ENCODE measurements at regions not wholly inside any gene's neighbourhood (a gene's known extent, or its start where the extent isn't known, plus 50 kb on each side); places are given as distances from the start of the nearest gene placed in this dataset.

DNA sequence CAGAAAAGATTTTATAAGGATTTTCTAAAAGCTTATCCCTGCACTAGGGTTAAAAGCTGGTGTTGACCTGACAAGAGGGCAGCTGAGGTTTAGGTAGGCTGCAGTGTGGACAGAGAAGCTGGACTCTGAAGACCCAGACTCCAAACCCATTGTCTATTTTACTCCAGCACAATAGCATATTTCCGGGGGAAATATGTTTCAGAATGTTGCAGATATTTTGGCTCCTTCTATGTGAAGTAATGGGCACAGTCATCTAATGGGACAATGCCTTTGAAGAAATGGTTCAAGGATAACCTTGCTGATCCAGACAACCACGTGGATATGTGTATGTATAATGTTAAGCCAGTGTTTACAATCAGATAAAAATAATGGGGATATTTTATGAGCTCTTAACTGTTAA lies 173.8 kb upstream of the TSC22D1 start:
- H3K4me3 ChIP-seq: no peak overlapping the region
- H3K27ac ChIP-seq: no peak overlapping the region
- intact Hi-C loops (cut with DNase I): no loop called here
- TF ChIP-seq, protein P1, sequence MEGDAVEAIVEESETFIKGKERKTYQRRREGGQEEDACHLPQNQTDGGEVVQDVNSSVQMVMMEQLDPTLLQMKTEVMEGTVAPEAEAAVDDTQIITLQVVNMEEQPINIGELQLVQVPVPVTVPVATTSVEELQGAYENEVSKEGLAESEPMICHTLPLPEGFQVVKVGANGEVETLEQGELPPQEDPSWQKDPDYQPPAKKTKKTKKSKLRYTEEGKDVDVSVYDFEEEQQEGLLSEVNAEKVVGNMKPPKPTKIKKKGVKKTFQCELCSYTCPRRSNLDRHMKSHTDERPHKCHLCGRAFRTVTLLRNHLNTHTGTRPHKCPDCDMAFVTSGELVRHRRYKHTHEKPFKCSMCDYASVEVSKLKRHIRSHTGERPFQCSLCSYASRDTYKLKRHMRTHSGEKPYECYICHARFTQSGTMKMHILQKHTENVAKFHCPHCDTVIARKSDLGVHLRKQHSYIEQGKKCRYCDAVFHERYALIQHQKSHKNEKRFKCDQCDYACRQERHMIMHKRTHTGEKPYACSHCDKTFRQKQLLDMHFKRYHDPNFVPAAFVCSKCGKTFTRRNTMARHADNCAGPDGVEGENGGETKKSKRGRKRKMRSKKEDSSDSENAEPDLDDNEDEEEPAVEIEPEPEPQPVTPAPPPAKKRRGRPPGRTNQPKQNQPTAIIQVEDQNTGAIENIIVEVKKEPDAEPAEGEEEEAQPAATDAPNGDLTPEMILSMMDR (IDR thresholded peaks at IDR 0.05): no peak
- ATAC-seq (no peak), DNase-seq (no peak)
- no peaks in the 10 kb centered on the region for H3K36me3 ChIP-seq
- no peaks in the 10 kb centered on the region for H3K27me3 ChIP-seq (ENCODE audit: low read depth)
- H3K9me3 ChIP-seq: no peaks in the 10 kb centered on the region
- no peaks in the 10 kb centered on the region for H3K4me1 ChIP-seq

DNA sequence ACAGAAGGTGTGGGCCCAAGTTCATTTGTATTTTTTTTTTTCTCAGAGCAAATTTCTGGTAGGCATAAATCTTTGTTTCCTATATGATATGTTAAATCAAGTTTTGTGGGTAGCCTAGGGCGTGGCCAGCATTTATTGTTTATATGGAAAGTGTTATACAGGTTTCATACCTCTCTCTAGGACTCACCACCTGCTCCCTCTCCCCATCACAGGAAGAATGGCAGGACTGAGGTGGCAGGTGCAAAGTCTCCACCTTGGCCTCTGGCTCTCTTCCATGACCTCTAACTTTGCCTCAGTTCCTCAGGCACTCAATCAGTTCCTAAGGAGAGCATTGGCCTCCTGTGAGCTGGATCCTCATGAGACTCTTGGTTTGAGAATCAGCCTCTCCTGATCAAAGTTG lies 172.3 kb upstream of the TSC22D1 start:
- no peak overlapping the region for H3K27ac ChIP-seq
- no peaks in the 10 kb centered on the region for H3K4me1 ChIP-seq
- intact Hi-C loops (cut with DNase I): no loop called here
- H3K36me3 ChIP-seq: no peaks in the 10 kb centered on the region
- ATAC-seq (no peak), DNase-seq (no peak)
- H3K27me3 ChIP-seq (ENCODE audit: low read depth): no peaks in the 10 kb centered on the region
- H3K9me3 ChIP-seq: no peaks in the 10 kb centered on the region
- TF ChIP-seq, protein P1 (IDR thresholded peaks at IDR 0.05): no peak
- H3K4me3 ChIP-seq: no peak overlapping the region

DNA sequence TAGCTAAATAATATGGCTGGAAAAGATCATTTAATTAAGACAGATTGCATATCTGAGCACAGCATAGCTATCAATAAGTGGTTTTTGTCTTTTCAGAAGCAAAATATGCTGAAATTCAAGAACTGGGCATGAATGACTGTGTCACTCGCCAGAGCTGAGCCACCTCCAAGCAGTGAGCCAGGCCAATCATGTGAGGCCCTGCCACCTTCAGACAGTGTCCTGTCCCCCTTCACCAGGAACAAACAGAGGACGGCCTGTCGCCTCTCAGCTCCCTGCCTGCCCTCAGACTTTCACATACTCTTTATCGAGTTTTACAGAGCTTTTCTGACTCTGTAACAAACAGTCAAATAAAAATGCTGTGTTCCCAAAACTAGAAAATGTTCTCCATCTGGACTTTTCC lies 171.0 kb upstream of the TSC22D1 start:
- Histone ChIP-seq H3K27ac (no peak overlapping the region), H3K4me3 (no peak overlapping the region), H3K4me1 (no peaks in the 10 kb centered on the region), H3K36me3 (no peaks in the 10 kb centered on the region), H3K9me3 (no peaks in the 10 kb centered on the region), H3K27me3 (ENCODE audit: low read depth) (no peaks in the 10 kb centered on the region)
- no peak for DNase-seq
- TF ChIP-seq, protein P1 (IDR thresholded peaks at IDR 0.05): no peak
- intact Hi-C loops (cut with DNase I): no loop called here
- ATAC-seq: no peak

DNA sequence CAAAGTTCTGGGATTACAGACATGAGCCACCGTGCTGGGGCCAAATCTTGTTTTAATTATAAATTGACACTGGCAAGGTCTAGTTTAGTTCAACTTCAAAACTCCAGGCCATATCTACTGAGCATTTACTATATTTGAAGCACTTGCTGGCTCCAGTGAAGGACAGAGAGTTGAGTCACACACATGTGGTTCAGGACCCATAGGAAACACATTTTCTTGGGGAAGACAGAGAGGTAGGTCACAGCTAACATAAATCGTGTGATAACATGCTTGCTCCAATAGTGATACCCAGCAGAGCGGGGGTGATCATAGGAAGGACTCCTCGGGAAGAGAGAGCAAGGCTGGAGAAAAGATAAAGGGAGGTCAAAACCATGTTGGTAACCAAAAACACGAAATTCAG lies 170.6 kb upstream of the TSC22D1 start:
- Histone ChIP-seq H3K27me3 (ENCODE audit: low read depth) (no peaks in the 10 kb centered on the region), H3K36me3 (no peaks in the 10 kb centered on the region), H3K9me3 (no peaks in the 10 kb centered on the region), H3K27ac (no peak overlapping the region), H3K4me3 (no peak overlapping the region), H3K4me1 (no peaks in the 10 kb centered on the region)
- ATAC-seq (no peak), DNase-seq (no peak)
- TF ChIP-seq, protein P1 (IDR thresholded peaks at IDR 0.05): no peak
- intact Hi-C loops (cut with DNase I): no loop called here

DNA sequence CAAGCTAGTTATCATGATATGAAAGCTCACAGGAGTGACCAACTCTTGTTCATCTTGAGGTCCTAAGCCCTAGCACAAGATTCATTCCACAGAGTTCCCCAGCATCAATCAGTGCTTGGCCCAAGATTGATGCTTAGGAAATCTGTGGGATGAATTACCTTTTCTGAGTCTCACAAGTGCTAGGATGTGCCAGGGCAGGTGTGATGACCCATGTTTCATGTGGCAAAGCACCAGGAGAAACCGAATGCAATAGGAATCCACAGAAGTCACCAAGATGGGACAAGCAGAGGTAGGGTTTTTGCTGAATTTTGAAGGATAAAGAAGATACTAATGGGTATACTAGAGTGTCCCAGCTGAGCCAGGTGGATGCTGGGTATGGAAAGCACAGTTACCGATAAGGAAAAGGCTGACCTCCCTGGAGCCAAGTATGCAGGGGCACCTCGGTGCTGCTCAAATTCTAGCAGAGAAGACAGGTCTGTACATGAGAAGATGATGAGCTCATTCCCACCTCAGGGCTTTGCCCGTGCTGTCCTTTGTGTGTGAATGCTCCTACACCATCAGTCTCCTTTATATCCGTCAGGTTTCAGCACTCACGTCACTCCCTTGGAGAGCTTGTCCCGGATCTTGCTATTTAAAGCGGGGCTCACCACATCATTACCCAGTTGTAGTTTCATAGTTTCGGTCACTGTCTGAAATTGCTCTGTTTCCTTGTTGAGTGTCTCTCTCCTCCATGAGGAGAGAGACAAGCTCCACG lies 168.9 kb upstream of the TSC22D1 start:
- H3K4me1 ChIP-seq: no peaks in the 10 kb centered on the region
- H3K27me3 ChIP-seq (ENCODE audit: low read depth): no peaks in the 10 kb centered on the region
- H3K4me3 ChIP-seq: no peak overlapping the region
- no peak overlapping the region for H3K27ac ChIP-seq
- ATAC-seq (no peak), DNase-seq (no peak)
- intact Hi-C loops (cut with DNase I): no loop called here
- H3K9me3 ChIP-seq: no peaks in the 10 kb centered on the region
- TF ChIP-seq, protein P1 (IDR thresholded peaks at IDR 0.05): no peak
- no peaks in the 10 kb centered on the region for H3K36me3 ChIP-seq
